GM21360 (cell line): ENCODE measurements at regions not wholly inside any gene's neighbourhood (a gene's known extent, or its start where the extent isn't known, plus 50 kb on each side); places are given as distances from the start of the nearest gene placed in this dataset.
"Not testable (repeated sequence)": the region's sequence is repeated elsewhere in the genome, so short reads cannot be mapped to it uniquely, and the experiment has no call there.

Experiments
- ATAC-seq: cut with Tn5 transposase; IDR thresholded peaks from one replicate; pipeline ENCODE4 v1.9.1; 2021; ENCODE audit warnings: mild to moderate bottlenecking, moderate library complexity; ENCODE audit not compliant: unreplicated experiment

DNA sequence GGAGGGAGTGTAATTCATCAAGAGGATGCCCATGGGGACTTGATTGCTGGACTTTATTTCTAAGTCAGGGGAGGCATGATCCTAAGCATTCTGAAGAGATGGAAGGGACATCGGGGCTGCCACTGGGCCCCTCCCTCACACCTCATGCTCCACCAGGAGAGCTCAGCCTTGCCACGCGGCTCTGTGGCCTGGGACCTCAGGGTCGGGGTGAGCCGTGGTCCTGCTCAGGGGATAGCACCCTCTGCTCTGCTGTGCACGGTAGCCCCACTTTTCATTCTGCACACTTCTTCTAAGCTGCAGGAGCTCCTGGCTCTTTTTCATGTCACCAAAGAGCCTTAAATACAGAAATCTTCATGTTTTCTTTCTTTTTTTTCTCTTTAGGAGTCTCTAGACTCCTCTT is 75.5 kb upstream of the DPP6 start:
- ATAC-seq, result not testable (repeated sequence)

DNA sequence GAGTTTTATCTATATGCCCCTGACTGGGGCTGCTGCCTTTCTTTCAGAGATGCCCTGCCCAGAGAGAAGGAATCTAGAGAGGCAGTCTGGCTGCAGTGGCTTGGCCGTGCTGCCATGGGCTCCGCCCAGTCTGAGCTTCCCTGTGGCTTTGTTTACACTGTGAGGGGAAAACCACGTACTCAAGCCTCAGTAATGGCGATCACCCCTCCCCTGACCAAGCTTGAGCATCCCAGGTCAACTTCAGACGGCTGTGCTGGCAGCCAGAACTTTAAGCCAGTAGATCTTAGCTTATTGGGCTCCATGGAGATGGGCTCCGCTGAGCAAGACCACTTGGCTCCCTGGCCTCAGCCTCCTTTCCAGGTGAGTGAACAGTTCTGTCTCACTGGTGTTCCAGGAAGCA is 69.0 kb upstream of the DPP6 start:
- ATAC-seq, result not testable (repeated sequence)

DNA sequence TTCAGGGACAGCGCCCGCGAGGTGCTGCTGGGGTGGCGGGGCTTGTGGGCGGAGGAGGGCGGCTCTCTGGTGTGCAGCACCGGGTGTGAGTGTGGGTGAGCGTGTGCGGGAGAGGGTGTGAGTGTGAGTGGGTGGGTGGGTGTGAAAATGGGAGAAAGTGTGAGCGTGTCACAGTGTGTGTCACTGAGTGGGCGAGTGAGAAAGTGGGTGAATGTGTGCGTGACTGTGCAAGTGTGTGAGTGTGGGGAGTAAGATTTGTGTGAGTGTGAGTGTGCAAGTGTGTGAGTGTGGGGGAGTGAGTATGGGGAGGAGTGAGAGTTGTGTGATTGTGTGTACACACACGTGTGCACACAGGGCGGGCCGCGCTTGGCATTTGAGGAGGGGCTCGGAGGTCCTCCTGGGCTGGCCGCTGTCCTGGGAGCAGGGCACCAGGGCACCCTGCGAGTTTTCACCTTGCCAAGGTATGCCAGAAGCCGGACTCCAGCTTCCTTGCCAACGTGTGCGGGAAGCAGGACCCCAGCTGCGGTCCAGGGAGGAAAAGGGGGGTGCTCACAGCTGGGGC is 63.1 kb upstream of the DPP6 start:
- not testable (repeated sequence) for ATAC-seq

DNA sequence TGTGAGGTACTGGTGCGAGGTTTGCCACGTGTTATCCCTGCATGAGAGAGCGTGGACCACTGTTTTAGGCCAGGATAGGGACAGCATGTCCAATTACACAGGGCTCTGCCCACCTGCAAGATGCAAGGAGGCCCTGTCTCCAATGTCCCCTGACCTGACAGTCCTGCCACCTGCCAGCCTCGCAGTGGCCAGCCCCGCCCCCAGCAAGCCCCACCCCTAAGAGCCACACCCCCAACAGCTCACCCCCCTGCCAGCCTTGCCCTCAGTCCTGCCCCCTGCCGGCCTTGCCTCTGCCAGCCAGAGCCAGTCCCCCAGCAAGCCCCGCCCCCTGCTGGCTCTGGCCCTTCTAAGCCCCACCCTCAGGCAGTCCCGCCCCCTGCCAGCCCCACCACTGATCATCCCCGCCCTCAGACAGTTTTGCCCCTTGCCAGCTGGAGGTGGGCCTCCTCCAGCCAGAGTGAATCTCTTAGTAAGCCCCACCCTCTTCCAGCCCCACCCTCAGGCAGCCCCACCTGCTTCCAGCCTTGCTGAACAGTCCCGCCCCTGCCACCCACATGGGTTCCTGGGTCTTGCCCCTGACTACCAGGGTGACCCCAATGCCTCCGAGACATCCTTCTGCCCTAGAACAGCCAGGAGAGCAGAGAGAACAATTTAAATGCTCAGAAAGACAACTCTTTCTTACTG is 62.3 kb upstream of the DPP6 start:
- not testable (repeated sequence) for ATAC-seq

DNA sequence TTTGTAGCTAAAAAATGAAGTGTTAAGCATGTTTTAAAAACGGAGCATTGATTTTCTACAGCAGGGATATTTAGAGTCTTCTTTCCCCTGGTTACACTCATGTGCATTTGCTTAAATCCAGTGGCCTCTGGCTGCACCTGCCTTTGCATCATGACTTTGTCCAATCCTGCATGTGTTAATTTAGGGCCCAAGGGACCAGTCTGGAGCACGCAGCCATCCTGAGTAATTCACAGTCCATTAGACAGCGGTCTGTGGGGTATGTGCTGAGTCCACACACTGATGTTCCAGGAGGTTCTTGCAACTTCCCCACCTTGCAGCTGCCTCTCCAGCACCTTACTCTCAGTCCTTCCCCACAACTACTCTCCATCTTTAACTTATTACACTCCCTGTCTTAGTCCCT is 60.7 kb upstream of the DPP6 start:
- ATAC-seq, result not testable (repeated sequence)

DNA sequence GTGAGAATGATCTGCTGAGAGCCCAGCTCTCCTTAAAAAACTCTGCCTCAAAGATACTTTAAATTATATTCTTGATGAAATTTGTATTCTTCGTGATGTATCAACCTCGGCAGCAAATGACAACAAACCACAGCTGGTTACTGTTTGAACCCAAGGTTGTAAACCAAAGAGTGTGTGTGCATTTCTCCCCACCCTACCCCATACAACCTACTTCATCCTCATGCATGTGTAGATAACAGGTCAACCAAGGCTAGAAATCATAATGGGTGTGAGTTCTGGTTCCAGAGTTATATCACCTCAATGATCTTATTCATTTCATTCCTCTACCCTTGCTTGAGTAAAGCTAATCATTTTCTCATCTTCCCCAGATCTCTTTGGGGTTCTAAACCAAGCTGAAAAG is 58.8 kb upstream of the DPP6 start:
- not testable (repeated sequence) for ATAC-seq

DNA sequence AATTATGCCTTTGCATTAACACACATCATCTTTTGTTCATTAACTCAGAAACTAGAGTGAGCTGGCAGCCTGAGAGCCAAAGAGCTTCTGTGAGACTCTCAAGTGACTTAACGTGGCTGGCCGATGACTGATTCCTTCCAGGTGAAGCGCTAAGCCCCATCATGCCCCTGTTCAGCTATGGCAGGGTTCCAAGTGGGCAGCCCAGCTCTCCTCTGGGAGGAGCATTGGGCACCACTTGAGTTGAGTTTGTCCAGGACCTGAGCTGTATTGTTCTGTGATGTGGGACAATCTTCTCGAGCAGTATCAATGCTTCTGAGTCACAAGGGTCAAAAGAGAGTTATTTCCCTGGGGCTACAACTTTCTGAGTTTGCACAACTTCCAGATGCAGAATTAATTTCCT is 53.3 kb upstream of the DPP6 start:
- not testable (repeated sequence) for ATAC-seq
